Gastroesophageal sphincter (tissue), 3 donors: ENCODE measurements at regions not wholly inside any gene's neighbourhood (a gene's known extent, or its start where the extent isn't known, plus 50 kb on each side); places are given as distances from the start of the nearest gene placed in this dataset.

Experiments
- POLR2A ChIP-seq, 2 donors: fragments of 450-650 bp; IDR thresholded peaks; one replicate each; pipeline ENCODE4 v1.6.1; 2017; ENCODE audit warnings: antibody characterized with exemption in 2 of 2, mild to moderate bottlenecking in 2 of 2, moderate library complexity in 1 of 2
- POLR2AphosphoS5 ChIP-seq: sonication (generic); formaldehyde crosslinking; IDR thresholded peaks from one replicate; pipeline ENCODE4 v1.6.1; 2017; ENCODE audit warnings: antibody characterized with exemption
- TF ChIP-seq, protein P1 (sequence below), 4 experiments: fragments of 200-600 bp in 2 of 4; fragments of 450-650 bp in 2 of 4; sonication (generic) in 1 of 4; IDR thresholded peaks; one replicate each; pipeline ENCODE4 v1.5.1; 2017 to 2019; ENCODE audit warnings: antibody characterized with exemption in 4 of 4, mild to moderate bottlenecking in 2 of 4, moderate library complexity in 2 of 4

DNA sequence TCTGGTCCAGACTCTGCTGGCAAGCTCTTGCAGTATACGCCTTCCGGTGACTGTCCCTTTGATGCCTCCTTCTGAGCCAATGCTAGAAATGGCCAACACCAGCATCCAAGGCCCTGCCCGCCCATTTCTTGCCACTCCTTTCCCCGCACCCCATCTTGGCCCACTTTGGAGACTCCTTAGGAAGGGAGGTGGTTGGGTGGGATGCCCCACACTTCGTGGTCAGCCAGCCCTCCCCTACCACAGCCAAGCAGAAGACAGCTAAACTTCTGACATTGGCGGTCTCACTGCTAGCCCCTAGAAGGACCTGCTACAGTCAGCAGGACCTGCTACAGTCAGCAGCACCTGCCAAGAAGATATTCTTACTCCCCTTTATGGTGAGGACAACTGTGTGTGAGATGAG, 73.5 kb upstream of the CLDN14 start:
- TF ChIP-seq POLR2AphosphoS5 (no peak), POLR2A (IDR thresholded peaks at IDR 0.05) (no peak)
- TF ChIP-seq, protein P1, sequence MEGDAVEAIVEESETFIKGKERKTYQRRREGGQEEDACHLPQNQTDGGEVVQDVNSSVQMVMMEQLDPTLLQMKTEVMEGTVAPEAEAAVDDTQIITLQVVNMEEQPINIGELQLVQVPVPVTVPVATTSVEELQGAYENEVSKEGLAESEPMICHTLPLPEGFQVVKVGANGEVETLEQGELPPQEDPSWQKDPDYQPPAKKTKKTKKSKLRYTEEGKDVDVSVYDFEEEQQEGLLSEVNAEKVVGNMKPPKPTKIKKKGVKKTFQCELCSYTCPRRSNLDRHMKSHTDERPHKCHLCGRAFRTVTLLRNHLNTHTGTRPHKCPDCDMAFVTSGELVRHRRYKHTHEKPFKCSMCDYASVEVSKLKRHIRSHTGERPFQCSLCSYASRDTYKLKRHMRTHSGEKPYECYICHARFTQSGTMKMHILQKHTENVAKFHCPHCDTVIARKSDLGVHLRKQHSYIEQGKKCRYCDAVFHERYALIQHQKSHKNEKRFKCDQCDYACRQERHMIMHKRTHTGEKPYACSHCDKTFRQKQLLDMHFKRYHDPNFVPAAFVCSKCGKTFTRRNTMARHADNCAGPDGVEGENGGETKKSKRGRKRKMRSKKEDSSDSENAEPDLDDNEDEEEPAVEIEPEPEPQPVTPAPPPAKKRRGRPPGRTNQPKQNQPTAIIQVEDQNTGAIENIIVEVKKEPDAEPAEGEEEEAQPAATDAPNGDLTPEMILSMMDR (IDR thresholded peaks at IDR 0.05) = no peak
